ENCODE measurements at regions not wholly inside any gene's neighbourhood (a gene's known extent, or its start where the extent isn't known, plus 50 kb on each side); places are given as distances from the start of the nearest gene placed in this dataset.

- no peak for TF ChIP-seq CTCF (IDR thresholded peaks at IDR 0.05)
- no peaks in the 10 kb centered on the region for H3K36me3 Mint-ChIP-seq (ENCODE audit: low read depth)
- intact Hi-C loops (cut with micrococcal nuclease) = no loop called here
- H3K4me1 Mint-ChIP-seq = peaks cover 44% of the 10 kb centered on the region
- no peaks in the 10 kb centered on the region for H3K27me3 Mint-ChIP-seq
- DNase-seq = no peak
- POLR2A ChIA-PET = no interaction called here
- no peak overlapping the region for H3K27ac Mint-ChIP-seq
- no peak overlapping the region for H3K4me3 Mint-ChIP-seq
- peaks cover 4% of the 10 kb centered on the region for H3K9me3 Mint-ChIP-seq
- CTCF ChIA-PET = no interaction called here
- no peak for ATAC-seq (ENCODE audit: low read depth)
These were observed 1079.8 kb upstream of the ZEB2 start for GRCh38 chr2:145599756-145600155.

- H3K36me3 Mint-ChIP-seq (ENCODE audit: low read depth) = no peaks in the 10 kb centered on the region
- intact Hi-C loops (cut with micrococcal nuclease) = no loop called here
- no peak overlapping the region for H3K27ac Mint-ChIP-seq
- peaks cover 46% of the 10 kb centered on the region for H3K4me1 Mint-ChIP-seq
- H3K9me3 Mint-ChIP-seq = peaks cover under 1% of the 10 kb centered on the region
- CTCF ChIA-PET = interaction anchor here (1.0 kb wide), 1 partner anchor 46 kb away, joined by 3 read pairs; no protein-coding TSS in a partner anchor
- ATAC-seq (ENCODE audit: low read depth) (no peak), DNase-seq (no peak)
- TF ChIP-seq CTCF (IDR thresholded peaks at IDR 0.05) = no peak
- no peaks in the 10 kb centered on the region for H3K27me3 Mint-ChIP-seq
- no peak overlapping the region for H3K4me3 Mint-ChIP-seq
- POLR2A ChIA-PET = no interaction called here
These were observed 1078.5 kb upstream of the ZEB2 start for GRCh38 chr2:145598434-145598833.

- TF ChIP-seq CTCF (IDR thresholded peaks at IDR 0.05) = no peak
- Mint-ChIP-seq H3K27ac (no peak overlapping the region), H3K36me3 (ENCODE audit: low read depth) (no peaks in the 10 kb centered on the region), H3K4me1 (peaks cover 51% of the 10 kb centered on the region), H3K9me3 (no peaks in the 10 kb centered on the region), H3K4me3 (no peak overlapping the region), H3K27me3 (no peaks in the 10 kb centered on the region)
- CTCF ChIA-PET = no interaction called here
- ATAC-seq (ENCODE audit: low read depth) (no peak), DNase-seq (no peak)
- intact Hi-C loops (cut with micrococcal nuclease) = no loop called here
- POLR2A ChIA-PET = no interaction called here
These were observed 1077.9 kb upstream of the ZEB2 start for GRCh38 chr2:145597809-145598208.

- ATAC-seq (ENCODE audit: low read depth) (no peak), DNase-seq (no peak)
- POLR2A ChIA-PET = no interaction called here
- CTCF ChIA-PET = no interaction called here
- Mint-ChIP-seq H3K27me3 (no peaks in the 10 kb centered on the region), H3K27ac (no peak overlapping the region), H3K4me3 (no peak overlapping the region), H3K36me3 (ENCODE audit: low read depth) (no peaks in the 10 kb centered on the region), H3K4me1 (peaks cover 59% of the 10 kb centered on the region), H3K9me3 (no peaks in the 10 kb centered on the region)
- no peak for TF ChIP-seq CTCF (IDR thresholded peaks at IDR 0.05)
- intact Hi-C loops (cut with micrococcal nuclease) = no loop called here
These were observed 1077.1 kb upstream of the ZEB2 start for GRCh38 chr2:145597006-145597405.

GRCh38 chr2:145596416-145596815, 1076.5 kb upstream of the ZEB2 start:
- H3K36me3 Mint-ChIP-seq (ENCODE audit: low read depth) = no peaks in the 10 kb centered on the region
- peaks cover 65% of the 10 kb centered on the region for H3K4me1 Mint-ChIP-seq
- DNase-seq = no peak
- ChIA-PET POLR2A (no interaction called here), CTCF (no interaction called here)
- intact Hi-C loops (cut with micrococcal nuclease) = no loop called here
- TF ChIP-seq CTCF (IDR thresholded peaks at IDR 0.05) = no peak
- no peaks in the 10 kb centered on the region for H3K27me3 Mint-ChIP-seq
- no peak for ATAC-seq (ENCODE audit: low read depth)
- H3K9me3 Mint-ChIP-seq = no peaks in the 10 kb centered on the region
- H3K4me3 Mint-ChIP-seq = no peak overlapping the region
- H3K27ac Mint-ChIP-seq = no peak overlapping the region
